ENCODE measurements at regions not wholly inside any gene's neighbourhood (a gene's known extent, or its start where the extent isn't known, plus 50 kb on each side); places are given as distances from the start of the nearest gene placed in this dataset.
"Not testable (repeated sequence)": the region's sequence is repeated elsewhere in the genome, so short reads cannot be mapped to it uniquely, and the experiment has no call there.

DNA sequence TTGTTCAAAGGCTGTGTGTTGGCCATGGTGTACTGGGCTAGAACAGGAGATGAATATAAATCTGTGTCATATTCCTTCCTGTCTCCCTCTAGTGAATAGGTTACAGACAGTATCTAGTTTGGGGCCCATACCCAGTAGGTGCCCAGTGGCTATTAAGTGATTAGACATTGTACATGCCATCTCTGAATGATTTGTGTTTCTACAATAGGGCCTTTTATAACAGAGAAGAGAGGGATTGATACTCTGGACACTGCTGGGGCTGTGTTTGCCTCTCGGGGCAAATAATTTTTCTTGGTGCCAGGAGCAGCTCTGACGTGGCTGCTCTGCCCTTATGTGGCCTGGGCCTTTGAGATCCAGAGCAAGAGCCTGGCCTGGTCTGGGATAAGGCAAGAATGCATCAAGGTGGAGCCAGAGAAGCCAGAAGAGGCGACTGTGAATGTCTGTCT, 403.1 kb downstream of the SPRY2 start:
- Mint-ChIP-seq H3K4me3 (no peak overlapping the region), H3K27ac (no peak overlapping the region), H3K36me3 (ENCODE audit: low read depth) (no peaks in the 10 kb centered on the region), H3K9me3 (ENCODE audit: low read depth) (no peaks in the 10 kb centered on the region), H3K27me3 (no peaks in the 10 kb centered on the region), H3K4me1 (no peaks in the 10 kb centered on the region)
- DNase-seq (no peak), ATAC-seq (no peak)
- CTCF ChIA-PET = no interaction called here
- intact Hi-C loops (cut with DNase I, micrococcal nuclease) = no loop called here
- POLR2A ChIA-PET = no interaction called here

DNA sequence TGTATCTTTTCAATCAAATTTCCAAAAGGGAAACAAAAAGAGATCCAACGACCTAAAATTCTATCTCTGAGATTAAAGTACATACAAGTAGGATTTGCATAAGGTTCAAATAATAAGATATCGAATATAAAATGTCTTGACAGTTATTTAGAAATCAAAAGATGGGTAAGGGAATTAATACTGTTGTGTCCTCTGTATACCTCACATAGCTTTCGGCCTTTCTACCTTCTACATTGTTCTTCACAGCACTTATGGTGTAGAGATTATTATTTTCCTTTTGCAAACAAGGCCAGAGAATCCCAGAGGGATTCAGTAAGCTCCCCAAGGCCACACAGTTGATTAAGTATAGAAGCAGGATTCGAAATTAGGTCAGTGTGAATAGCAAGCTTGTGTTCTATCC, 403.6 kb downstream of the SPRY2 start:
- no peak overlapping the region for H3K4me3 Mint-ChIP-seq
- ChIA-PET POLR2A (interaction anchor here (0.6 kb wide), 1 partner anchor 558 kb away, joined by 3 read pairs; no protein-coding TSS in a partner anchor), CTCF (no interaction called here)
- intact Hi-C loops (cut with DNase I, micrococcal nuclease) = no loop called here
- no peaks in the 10 kb centered on the region for H3K36me3 Mint-ChIP-seq (ENCODE audit: low read depth)
- ATAC-seq (no peak), DNase-seq (no peak)
- H3K9me3 Mint-ChIP-seq (ENCODE audit: low read depth) = no peaks in the 10 kb centered on the region
- H3K4me1 Mint-ChIP-seq = no peaks in the 10 kb centered on the region
- H3K27ac Mint-ChIP-seq = no peak overlapping the region
- no peaks in the 10 kb centered on the region for H3K27me3 Mint-ChIP-seq

DNA sequence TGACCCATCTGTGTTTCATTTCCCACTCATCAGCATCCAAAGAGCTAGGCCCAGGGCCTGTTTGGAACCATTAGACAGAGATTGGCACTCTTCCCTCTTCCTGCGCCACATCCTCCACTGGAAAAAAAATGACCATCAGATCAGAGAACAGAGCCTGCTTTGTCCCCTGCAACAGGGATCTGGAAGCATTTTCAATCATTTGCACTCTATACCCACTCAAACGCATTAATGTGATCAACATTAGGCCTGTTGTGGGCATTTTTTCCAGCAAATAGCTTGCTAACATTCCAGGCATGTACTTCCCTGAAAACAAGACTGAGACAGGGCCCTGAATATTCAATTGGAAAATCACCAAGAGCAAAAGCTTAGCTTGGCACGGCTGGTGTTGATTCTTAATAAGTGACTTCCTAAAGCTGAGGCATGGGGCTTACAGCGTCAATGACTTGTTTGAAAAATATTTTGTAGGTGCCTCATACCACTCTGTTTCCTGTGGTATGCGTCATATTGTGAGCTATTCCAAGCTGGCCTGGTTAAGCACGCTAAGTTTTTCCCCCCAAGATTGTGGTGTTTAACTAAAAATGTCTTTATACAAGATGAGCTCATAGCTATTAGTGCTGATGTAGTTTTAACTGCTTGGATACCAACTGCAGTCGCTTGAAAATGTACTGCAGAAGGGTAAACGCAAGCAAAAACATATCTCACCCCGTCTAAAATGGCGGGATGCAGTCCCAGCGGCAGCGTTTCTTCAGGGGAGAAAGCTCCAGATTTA, 404.4 kb downstream of the SPRY2 start:
- Mint-ChIP-seq H3K4me1 (no peaks in the 10 kb centered on the region), H3K27me3 (no peaks in the 10 kb centered on the region), H3K27ac (no peak overlapping the region), H3K9me3 (ENCODE audit: low read depth) (no peaks in the 10 kb centered on the region), H3K36me3 (ENCODE audit: low read depth) (no peaks in the 10 kb centered on the region), H3K4me3 (no peak overlapping the region)
- POLR2A ChIA-PET = interaction anchor here (0.6 kb wide), 1 partner anchor 557 kb away, joined by 3 read pairs; no protein-coding TSS in a partner anchor
- CTCF ChIA-PET = interaction anchor here (0.6 kb wide), 1 partner anchor 31 kb away, joined by 3 read pairs; no protein-coding TSS in a partner anchor
- no peak for ATAC-seq
- no peak for DNase-seq
- intact Hi-C loops (cut with DNase I, micrococcal nuclease) = no loop called here

DNA sequence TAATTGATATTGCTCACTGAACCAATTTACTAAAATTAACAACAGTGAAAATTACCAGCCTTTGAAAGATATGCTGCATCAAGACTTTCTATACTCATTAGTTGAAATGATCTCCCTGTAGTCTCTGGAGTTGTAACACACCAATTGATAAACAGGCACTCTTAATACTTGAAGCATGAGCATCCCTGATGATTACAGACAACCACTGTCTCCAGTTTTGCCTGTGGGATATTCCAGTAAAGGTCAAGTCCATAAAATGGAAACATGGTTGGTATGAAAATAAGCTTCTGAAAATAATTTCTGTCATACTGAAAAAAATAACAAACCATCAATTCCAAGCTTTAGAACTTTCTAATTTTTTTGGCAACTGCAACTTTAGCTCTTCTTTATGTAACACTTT, 405.8 kb downstream of the SPRY2 start:
- H3K27me3 Mint-ChIP-seq = no peaks in the 10 kb centered on the region
- ChIA-PET CTCF (no interaction called here), POLR2A (no interaction called here)
- DNase-seq (no peak), ATAC-seq (no peak)
- H3K36me3 Mint-ChIP-seq (ENCODE audit: low read depth) = no peaks in the 10 kb centered on the region
- no peaks in the 10 kb centered on the region for H3K9me3 Mint-ChIP-seq (ENCODE audit: low read depth)
- no peak overlapping the region for H3K4me3 Mint-ChIP-seq
- H3K4me1 Mint-ChIP-seq = no peaks in the 10 kb centered on the region
- intact Hi-C loops (cut with DNase I, micrococcal nuclease) = no loop called here
- no peak overlapping the region for H3K27ac Mint-ChIP-seq

DNA sequence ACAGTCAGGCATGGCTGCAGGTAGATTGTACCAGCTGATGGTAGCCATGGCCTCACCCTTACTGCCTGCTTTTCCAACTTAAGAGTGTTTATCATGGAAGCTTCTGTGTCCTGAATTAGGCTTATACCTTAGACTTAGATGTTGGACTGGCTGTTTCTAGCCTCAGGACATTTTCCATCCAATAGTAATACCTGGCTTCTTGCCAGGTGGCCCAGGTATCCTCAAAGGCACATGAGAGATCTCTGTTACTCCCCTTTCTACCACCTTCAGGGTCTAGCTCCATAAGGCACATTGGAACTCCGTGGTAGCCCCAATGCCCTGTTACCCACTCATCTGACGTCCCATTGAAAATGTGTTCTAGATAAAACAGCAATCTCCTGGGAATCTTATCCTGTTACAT, 407.5 kb downstream of the SPRY2 start:
- Mint-ChIP-seq H3K27me3 (no peaks in the 10 kb centered on the region), H3K27ac (no peak overlapping the region), H3K36me3 (ENCODE audit: low read depth) (no peaks in the 10 kb centered on the region), H3K4me1 (no peaks in the 10 kb centered on the region), H3K9me3 (ENCODE audit: low read depth) (no peaks in the 10 kb centered on the region), H3K4me3 (no peak overlapping the region)
- DNase-seq (no peak), ATAC-seq (no peak)
- intact Hi-C loops (cut with DNase I, micrococcal nuclease) = no loop called here
- ChIA-PET CTCF (no interaction called here), POLR2A (interaction anchor here (0.6 kb wide), 1 partner anchor 13 kb away, joined by 4 read pairs; no protein-coding TSS in a partner anchor)

DNA sequence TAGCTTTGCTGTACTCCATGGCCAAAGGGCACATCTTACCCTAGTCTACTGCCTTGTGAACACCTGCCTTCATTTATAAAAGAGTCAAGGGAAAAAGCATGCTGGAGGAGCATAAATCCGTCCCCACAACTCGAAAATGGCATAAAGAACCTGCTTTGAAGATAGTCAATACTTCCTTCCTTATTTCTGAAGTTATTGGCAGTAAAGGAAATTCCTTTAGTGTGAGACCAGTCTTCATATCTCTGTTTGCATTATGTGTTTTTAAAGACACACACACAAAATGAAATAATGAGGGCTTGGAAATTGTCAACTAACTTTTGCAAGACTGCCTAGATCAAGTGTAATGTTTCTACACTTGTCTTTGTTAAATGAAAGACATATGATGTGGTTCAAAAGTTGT, 408.4 kb downstream of the SPRY2 start:
- H3K27me3 Mint-ChIP-seq = no peaks in the 10 kb centered on the region

DNA sequence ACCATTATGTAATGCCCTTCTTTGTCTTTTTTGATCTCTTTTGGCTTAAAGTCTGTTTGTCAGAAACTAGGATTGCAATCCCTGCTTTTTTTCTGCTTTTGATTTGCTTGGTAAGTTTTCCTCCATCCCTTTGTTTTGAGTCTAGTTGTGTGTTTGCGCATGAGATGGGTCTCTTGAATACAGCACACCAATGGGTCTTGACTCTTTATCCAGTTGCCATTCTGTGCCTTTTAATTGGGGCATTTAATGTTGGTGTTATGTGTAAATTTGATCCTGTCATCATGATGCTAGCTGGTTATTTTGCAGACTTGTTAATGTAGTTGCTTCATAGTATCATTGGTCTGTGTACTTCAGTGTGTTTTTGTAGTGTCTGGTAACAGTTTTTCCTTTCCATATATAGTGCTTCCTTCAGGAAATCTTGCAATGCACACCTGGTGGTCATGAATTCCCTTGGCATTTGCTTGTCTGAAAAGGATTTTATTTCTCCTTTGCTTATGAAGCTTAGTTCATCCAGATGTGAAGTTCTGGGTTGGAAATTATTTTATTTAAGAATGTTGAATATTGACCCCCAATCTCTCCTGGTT, 416.9 kb downstream of the SPRY2 start:
- H3K36me3 Mint-ChIP-seq (ENCODE audit: low read depth); intact Hi-C loops (cut with DNase I, micrococcal nuclease); H3K27me3 Mint-ChIP-seq; H3K4me1 Mint-ChIP-seq; CTCF ChIA-PET; ATAC-seq; H3K4me3 Mint-ChIP-seq; H3K27ac Mint-ChIP-seq; DNase-seq; POLR2A ChIA-PET: not testable (repeated sequence)
- peaks cover 10% of the 10 kb centered on the region for H3K9me3 Mint-ChIP-seq (ENCODE audit: low read depth)

More for the DNA sequence above, 408.4 kb downstream of the SPRY2 start:
- POLR2A ChIA-PET = no interaction called here
- no peak overlapping the region for H3K4me3 Mint-ChIP-seq
- ATAC-seq (no peak), DNase-seq (no peak)
- intact Hi-C loops (cut with DNase I, micrococcal nuclease) = no loop called here
- no peaks in the 10 kb centered on the region for H3K4me1 Mint-ChIP-seq
- H3K9me3 Mint-ChIP-seq (ENCODE audit: low read depth) = no peaks in the 10 kb centered on the region
- H3K36me3 Mint-ChIP-seq (ENCODE audit: low read depth) = no peaks in the 10 kb centered on the region
- CTCF ChIA-PET = no interaction called here
- no peak overlapping the region for H3K27ac Mint-ChIP-seq

DNA sequence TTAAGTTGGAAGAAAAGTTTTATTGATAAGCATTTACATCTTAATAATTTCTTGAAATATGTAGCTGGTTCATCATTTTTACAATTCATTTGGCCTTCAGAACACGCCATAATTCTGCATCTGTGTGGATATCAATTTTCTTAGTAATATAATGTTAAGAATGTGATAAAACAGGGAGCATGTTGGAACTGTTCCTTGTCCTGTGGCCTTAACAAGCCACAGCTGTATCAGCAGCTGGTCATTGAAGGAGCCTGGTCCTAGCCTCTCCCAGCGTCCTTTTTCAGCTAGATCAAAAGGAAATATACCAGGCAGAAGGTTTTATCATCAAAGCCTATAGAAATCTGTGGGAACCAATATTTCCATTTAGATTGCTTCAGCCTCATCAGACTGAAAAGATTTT, 421.8 kb downstream of the SPRY2 start:
- ChIA-PET CTCF (interaction anchor here (0.7 to 1.1 kb wide), 2 partner anchors 20 to 298 kb away, joined by 4 read pairs; no protein-coding TSS in a partner anchor), POLR2A (no interaction called here)
- Mint-ChIP-seq H3K27me3 (peaks cover 2% of the 10 kb centered on the region), H3K9me3 (ENCODE audit: low read depth) (peaks cover 6% of the 10 kb centered on the region), H3K4me3 (no peak overlapping the region), H3K4me1 (no peaks in the 10 kb centered on the region), H3K27ac (no peak overlapping the region), H3K36me3 (ENCODE audit: low read depth) (no peaks in the 10 kb centered on the region)
- intact Hi-C loops (cut with DNase I, micrococcal nuclease) = no loop called here
- DNase-seq (no peak), ATAC-seq (no peak)

DNA sequence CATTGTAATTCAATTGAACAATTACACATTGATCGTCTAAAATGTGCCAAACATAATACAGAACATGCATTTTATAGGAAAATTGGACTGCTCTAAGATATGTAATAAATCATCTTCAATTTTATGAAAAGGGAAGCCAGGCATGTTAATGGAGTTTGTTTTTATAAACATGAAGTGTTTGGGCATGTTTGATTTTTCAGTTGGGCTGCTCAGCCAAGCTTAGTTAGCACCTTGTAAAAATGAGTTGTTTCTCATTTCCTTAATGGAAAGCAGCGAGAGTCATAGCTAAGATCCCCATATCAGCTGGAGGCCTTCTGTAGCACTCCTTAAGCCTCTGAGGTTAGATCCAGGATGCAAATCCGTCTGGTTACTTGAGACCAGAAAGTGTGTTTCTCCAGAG, 422.3 kb downstream of the SPRY2 start:
- no peak overlapping the region for H3K27ac Mint-ChIP-seq
- intact Hi-C loops (cut with DNase I, micrococcal nuclease) = no loop called here
- H3K4me1 Mint-ChIP-seq = no peaks in the 10 kb centered on the region

DNA sequence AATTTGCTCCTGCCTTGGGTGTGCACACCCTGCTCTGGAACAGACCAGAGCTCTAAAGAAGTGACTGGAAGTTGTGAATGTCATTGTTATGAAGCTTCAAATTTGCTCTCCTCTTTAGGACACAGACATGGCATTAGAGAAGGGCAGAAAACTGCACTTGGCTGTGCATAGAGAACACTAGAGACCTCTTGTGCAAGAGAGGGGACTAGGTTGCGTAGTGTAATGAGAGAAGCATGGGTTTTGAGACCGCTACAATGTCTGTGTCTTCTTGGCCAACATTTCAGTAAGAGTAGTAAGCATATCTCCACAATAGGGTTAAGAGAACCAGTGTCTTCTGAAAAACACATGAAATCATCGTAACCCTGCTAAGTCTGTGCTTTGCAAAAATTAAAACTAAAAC, 423.3 kb downstream of the SPRY2 start:
- DNase-seq = no peak
- H3K9me3 Mint-ChIP-seq (ENCODE audit: low read depth) = no peaks in the 10 kb centered on the region
- H3K27ac Mint-ChIP-seq = no peak overlapping the region
- CTCF ChIA-PET = no interaction called here
- H3K27me3 Mint-ChIP-seq = no peaks in the 10 kb centered on the region
- H3K36me3 Mint-ChIP-seq (ENCODE audit: low read depth) = no peaks in the 10 kb centered on the region
- no peak for ATAC-seq
- no peak overlapping the region for H3K4me3 Mint-ChIP-seq
- no peaks in the 10 kb centered on the region for H3K4me1 Mint-ChIP-seq
- intact Hi-C loops (cut with DNase I, micrococcal nuclease) = no loop called here
- POLR2A ChIA-PET = no interaction called here

More for the DNA sequence above, 422.3 kb downstream of the SPRY2 start:
- DNase-seq (no peak), ATAC-seq (no peak)
- ChIA-PET POLR2A (no interaction called here), CTCF (no interaction called here)
- Mint-ChIP-seq H3K36me3 (ENCODE audit: low read depth) (no peaks in the 10 kb centered on the region), H3K9me3 (ENCODE audit: low read depth) (peaks cover 4% of the 10 kb centered on the region), H3K27me3 (peaks cover 2% of the 10 kb centered on the region), H3K4me3 (no peak overlapping the region)

DNA sequence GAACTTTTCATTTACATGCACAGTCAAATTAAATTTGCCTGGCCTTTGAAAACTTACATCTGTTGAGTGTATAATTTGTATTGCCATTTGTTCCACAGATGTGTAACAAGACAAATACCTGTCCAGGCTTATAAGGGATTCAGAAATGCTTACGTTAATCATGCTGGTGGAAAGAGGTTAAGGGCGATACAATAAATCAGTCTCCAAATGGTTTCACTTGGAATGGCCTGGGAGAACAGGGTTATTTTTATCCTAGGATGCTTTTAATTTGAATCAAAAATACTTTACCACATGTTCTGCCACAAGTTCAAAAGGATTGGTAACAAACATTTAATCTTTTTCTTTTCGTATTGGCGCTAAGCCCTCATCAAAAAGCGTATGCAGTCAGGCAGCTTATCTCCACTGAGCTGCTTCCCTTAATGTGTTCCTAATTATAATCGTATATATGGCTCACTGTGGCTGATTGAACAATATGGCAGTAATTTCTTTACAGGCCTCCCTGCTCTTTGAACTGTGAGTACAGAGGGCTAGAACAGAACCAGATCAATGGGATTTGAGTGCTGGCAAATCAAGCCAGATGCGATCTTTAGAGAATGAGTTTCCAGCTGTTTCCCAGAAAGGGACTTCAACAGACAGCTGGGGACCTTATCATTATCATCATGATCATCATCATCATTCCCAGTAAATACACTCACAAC, 425.7 kb downstream of the SPRY2 start:
- no peaks in the 10 kb centered on the region for H3K9me3 Mint-ChIP-seq (ENCODE audit: low read depth)
- intact Hi-C loops (cut with DNase I, micrococcal nuclease) = no loop called here
- ATAC-seq = no peak
- CTCF ChIA-PET = no interaction called here
- no peaks in the 10 kb centered on the region for H3K36me3 Mint-ChIP-seq (ENCODE audit: low read depth)
- no peak overlapping the region for H3K4me3 Mint-ChIP-seq
- no peak overlapping the region for H3K27ac Mint-ChIP-seq
- H3K4me1 Mint-ChIP-seq = no peaks in the 10 kb centered on the region
- no peaks in the 10 kb centered on the region for H3K27me3 Mint-ChIP-seq
- DNase-seq = no peak
- POLR2A ChIA-PET = no interaction called here
